GM19438 (cell line): ENCODE measurements at regions not wholly inside any gene's neighbourhood (a gene's known extent, or its start where the extent isn't known, plus 50 kb on each side); places are given as distances from the start of the nearest gene placed in this dataset.
"Not testable (repeated sequence)": the region's sequence is repeated elsewhere in the genome, so short reads cannot be mapped to it uniquely, and the experiment has no call there.

Experiments used
- ATAC-seq: cut with Tn5 transposase; IDR thresholded peaks from one replicate; pipeline ENCODE4 v1.9.1; 2021; ENCODE audit warnings: low read depth; ENCODE audit not compliant: unreplicated experiment

GRCh38 chr12:126443977-126444376 is 1378.7 kb downstream of the AACS start:
- ATAC-seq, result no peak

GRCh38 chr12:126447346-126447745 is 1382.1 kb downstream of the AACS start:
- no peak for ATAC-seq

GRCh38 chr12:126451809-126452208 is 1386.6 kb downstream of the AACS start:
- no peak for ATAC-seq

- ATAC-seq, result not testable (repeated sequence)
Observed at GRCh38 chr12:126452686-126453085, 1387.5 kb downstream of the AACS start.

- no peak for ATAC-seq
Observed at GRCh38 chr12:126454581-126454980, 1389.3 kb downstream of the AACS start.

- ATAC-seq, result no peak
Observed at GRCh38 chr12:126457776-126458175, 1392.5 kb downstream of the AACS start.

GRCh38 chr12:126464153-126464552 is 1398.9 kb downstream of the AACS start:
- no peak for ATAC-seq

GRCh38 chr12:126469211-126469610 is 1404.0 kb downstream of the AACS start:
- ATAC-seq, result no peak

GRCh38 chr12:126474703-126475102 is 1409.5 kb downstream of the AACS start:
- no peak for ATAC-seq

- no peak for ATAC-seq
Observed at GRCh38 chr12:126480451-126480850, 1415.2 kb downstream of the AACS start.

GRCh38 chr12:126481688-126482087 is 1416.5 kb downstream of the AACS start:
- ATAC-seq, result no peak

- no peak for ATAC-seq
Observed at GRCh38 chr12:126482238-126482889, 1417.1 kb downstream of the AACS start.

GRCh38 chr12:126483145-126484068 is 1418.2 kb downstream of the AACS start:
- ATAC-seq, result no peak

- no peak for ATAC-seq
Observed at GRCh38 chr12:126487431-126487980, 1422.3 kb downstream of the AACS start.

GRCh38 chr12:126488806-126489205 is 1423.6 kb downstream of the AACS start:
- ATAC-seq, result no peak

- no peak for ATAC-seq
Observed at GRCh38 chr12:126492181-126492580, 1426.9 kb downstream of the AACS start.

GRCh38 chr12:126493366-126494108 is 1428.3 kb downstream of the AACS start:
- no peak for ATAC-seq

GRCh38 chr12:126496201-126496600 is 1431.0 kb downstream of the AACS start:
- no peak for ATAC-seq

GRCh38 chr12:126506426-126507182 is 1441.4 kb downstream of the AACS start:
- ATAC-seq, result no peak

- no peak for ATAC-seq
Observed at GRCh38 chr12:126507231-126507630, 1442.0 kb downstream of the AACS start.
